ENCODE measurements at regions not wholly inside any gene's neighbourhood (a gene's known extent, or its start where the extent isn't known, plus 50 kb on each side); places are given as distances from the start of the nearest gene placed in this dataset.

- DNase-seq (ENCODE audit: low spot score): no peak
- in situ Hi-C loops (cut with MboI; ENCODE audit: low sequenced_read_pairs, unreplicated experiment): no loop called here
- TF ChIP-seq CTCF (IDR thresholded peaks at IDR 0.05; ENCODE audit: borderline replicate concordance, control extremely low read depth, extremely low read depth, insufficient read depth, missing control alignments): no peak
Observed at GRCh38 chr5:125870256-125870655, 553.0 kb upstream of the GRAMD2B start.

- TF ChIP-seq CTCF (IDR thresholded peaks at IDR 0.05; ENCODE audit: borderline replicate concordance, control extremely low read depth, extremely low read depth, insufficient read depth, missing control alignments): no peak
- DNase-seq (ENCODE audit: low spot score): no peak
- in situ Hi-C loops (cut with MboI; ENCODE audit: low sequenced_read_pairs, unreplicated experiment): no loop called here
Observed at GRCh38 chr5:125874057-125874456, 549.2 kb upstream of the GRAMD2B start.

GRCh38 chr5:125874717-125875116, 548.5 kb upstream of the GRAMD2B start:
- TF ChIP-seq CTCF (IDR thresholded peaks at IDR 0.05; ENCODE audit: borderline replicate concordance, control extremely low read depth, extremely low read depth, insufficient read depth, missing control alignments): no peak
- in situ Hi-C loops (cut with MboI; ENCODE audit: low sequenced_read_pairs, unreplicated experiment): no loop called here

GRCh38 chr5:125877248-125877647, 546.0 kb upstream of the GRAMD2B start:
- no peak for DNase-seq (ENCODE audit: low spot score)
- in situ Hi-C loops (cut with MboI; ENCODE audit: low sequenced_read_pairs, unreplicated experiment): no loop called here
- no peak for TF ChIP-seq CTCF (IDR thresholded peaks at IDR 0.05; ENCODE audit: borderline replicate concordance, control extremely low read depth, extremely low read depth, insufficient read depth, missing control alignments)

More at GRCh38 chr5:125874717-125875116, 548.5 kb upstream of the GRAMD2B start:
- no peak for DNase-seq (ENCODE audit: low spot score)

GRCh38 chr5:125882061-125882460, 541.1 kb upstream of the GRAMD2B start:
- no peak for TF ChIP-seq CTCF (IDR thresholded peaks at IDR 0.05; ENCODE audit: borderline replicate concordance, control extremely low read depth, extremely low read depth, insufficient read depth, missing control alignments)
- in situ Hi-C loops (cut with MboI; ENCODE audit: low sequenced_read_pairs, unreplicated experiment): no loop called here
- DNase-seq (ENCODE audit: low spot score): no peak

GRCh38 chr5:125883223-125883622, 540.0 kb upstream of the GRAMD2B start:
- no peak for DNase-seq (ENCODE audit: low spot score)
- no peak for TF ChIP-seq CTCF (IDR thresholded peaks at IDR 0.05; ENCODE audit: borderline replicate concordance, control extremely low read depth, extremely low read depth, insufficient read depth, missing control alignments)
- in situ Hi-C loops (cut with MboI; ENCODE audit: low sequenced_read_pairs, unreplicated experiment): no loop called here

GRCh38 chr5:125888358-125888757, 534.9 kb upstream of the GRAMD2B start:
- in situ Hi-C loops (cut with MboI; ENCODE audit: low sequenced_read_pairs, unreplicated experiment): no loop called here
- no peak for TF ChIP-seq CTCF (IDR thresholded peaks at IDR 0.05; ENCODE audit: borderline replicate concordance, control extremely low read depth, extremely low read depth, insufficient read depth, missing control alignments)
- DNase-seq (ENCODE audit: low spot score): no peak

Measured in GM13976 (cell line).